A673 (cell line): ENCODE measurements at regions not wholly inside any gene's neighbourhood (a gene's known extent, or its start where the extent isn't known, plus 50 kb on each side); places are given as distances from the start of the nearest gene placed in this dataset.

Source experiments
- BruUV-seq: library from RNA; stranded (reverse); fragments of 400-500 nt; replicated peaks from 2 replicates; lab custom pipeline; 2021; lab: Mats Ljungman, UMichigan
- CTCF ChIA-PET: fragments of 300-600 bp; sonication (Branson Sonifier 250); formaldehyde crosslinking; loops from one replicate; lab custom pipeline; 2022; ENCODE audit warnings: antibody characterized with exemption; lab: Charles Lee
- POLR2A ChIA-PET: fragments of 300-600 bp; sonication (Branson Sonifier 250); formaldehyde crosslinking; loops from one replicate; lab custom pipeline; 2022; ENCODE audit warnings: antibody characterized with exemption; ENCODE audit not compliant: low non-redundant PET; lab: Charles Lee
- DNase-seq: peaks from one replicate; pipeline ENCODE4 v3.0.0-alpha.2; 2015; ENCODE audit warnings: low spot score
- H3K27ac ChIP-seq: fragments of 200-600 bp; sonication (generic); 2 replicates; pipeline ENCODE4 v1.5.1; 2016; ENCODE audit warnings: mixed run types, low read depth, mild to moderate bottlenecking, mixed read lengths, antibody characterized with exemption, low read length; ENCODE audit not compliant: poor library complexity, severe bottlenecking
- H3K27me3 ChIP-seq: fragments of 200-600 bp; sonication (generic); replicated peaks from 2 replicates; pipeline ENCODE4 v1.6.1; 2017; ENCODE audit warnings: mixed run types, low read depth, mild to moderate bottlenecking, mixed read lengths, antibody characterized with exemption, low read length; ENCODE audit not compliant: insufficient read depth, poor library complexity
- H3K36me3 ChIP-seq: fragments of 200-600 bp; sonication (generic); 2 replicates; pipeline ENCODE4 v1.6.1; 2016; ENCODE audit warnings: mixed run types, mild to moderate bottlenecking, mixed read lengths, antibody characterized with exemption, low read length; ENCODE audit not compliant: insufficient read depth, poor library complexity, severe bottlenecking
- H3K4me1 ChIP-seq: fragments of 200-600 bp; sonication (generic); 2 replicates; pipeline ENCODE4 v1.6.1; 2017; ENCODE audit warnings: mixed run types, mild to moderate bottlenecking, mixed read lengths, antibody characterized with exemption, low read length; ENCODE audit not compliant: insufficient read depth, poor library complexity, severe bottlenecking
- H3K4me3 ChIP-seq: fragments of 200-600 bp; sonication (generic); 2 replicates; pipeline ENCODE4 v1.5.1; 2016; ENCODE audit warnings: low read depth, mixed run types, mild to moderate bottlenecking, mixed read lengths, low read length; ENCODE audit not compliant: poor library complexity, severe bottlenecking
- H3K9me3 ChIP-seq: fragments of 200-600 bp; sonication (generic); 2 replicates; pipeline ENCODE4 v1.6.1; 2016; ENCODE audit warnings: mixed run types, low read depth, mild to moderate bottlenecking, mixed read lengths, antibody characterized with exemption, low read length; ENCODE audit not compliant: poor library complexity, severe bottlenecking
- CTCF ChIP-seq: fragments of 300-800, 200-600 bp; sonication (generic); conservative IDR thresholded peaks from 2 replicates; pipeline ENCODE4 v1.5.1; 2017; ENCODE audit warnings: low read depth, mild to moderate bottlenecking, antibody characterized with exemption, low read length, moderate library complexity, mixed read lengths
- EZH2 ChIP-seq: fragments of 200-600 bp; sonication (generic); IDR thresholded peaks from 2 replicates; pipeline ENCODE4 v1.6.1; 2017; ENCODE audit warnings: borderline replicate concordance, low read depth, mild to moderate bottlenecking, mixed read lengths, antibody characterized with exemption, low read length; ENCODE audit not compliant: poor library complexity, severe bottlenecking
- intact Hi-C: fragments of 100-400 bp; cut with micrococcal nuclease; formaldehyde crosslinking; loops from one replicate; pipeline ENCODE4 v1.10.0; 2022; ENCODE audit not compliant: unreplicated experiment

GRCh38 chr6:130677766-130678165 lies 149.4 kb upstream of the SMLR1 start:
- Histone ChIP-seq H3K9me3 (no peaks in the 10 kb centered on the region), H3K36me3 (no peaks in the 10 kb centered on the region), H3K4me1 (no peaks in the 10 kb centered on the region), H3K27ac (no peak overlapping the region), H3K4me3 (no peak overlapping the region), H3K27me3 (no peaks in the 10 kb centered on the region)
- ChIA-PET CTCF (no interaction called here), POLR2A (no interaction called here)
- intact Hi-C loops = no loop called here
- no TSS peak for BruUV-seq
- no peak for DNase-seq
- TF ChIP-seq CTCF (no peak), EZH2 (no peak)

GRCh38 chr6:130679684-130680083 lies 147.5 kb upstream of the SMLR1 start:
- DNase-seq = no peak
- H3K27ac ChIP-seq = no peak overlapping the region
- no peaks in the 10 kb centered on the region for H3K9me3 ChIP-seq
- intact Hi-C loops = no loop called here
- ChIA-PET CTCF (interaction anchor here (0.7 kb wide), 1 partner anchor 64 kb away, joined by 5 read pairs; no protein-coding TSS in a partner anchor), POLR2A (interaction anchor here (0.6 kb wide), 1 partner anchor 287 kb away, joined by 7 read pairs; no protein-coding TSS in a partner anchor)
- no peak for TF ChIP-seq CTCF
- TF ChIP-seq EZH2 = no peak
- no peak overlapping the region for H3K4me3 ChIP-seq
- BruUV-seq = no TSS peak
- H3K36me3 ChIP-seq = no peaks in the 10 kb centered on the region
- H3K4me1 ChIP-seq = no peaks in the 10 kb centered on the region
- no peaks in the 10 kb centered on the region for H3K27me3 ChIP-seq

- no TSS peak for BruUV-seq
- H3K36me3 ChIP-seq = no peaks in the 10 kb centered on the region
- CTCF ChIA-PET = interaction anchor here (0.7 kb wide), 1 partner anchor 63 kb away, joined by 5 read pairs; no protein-coding TSS in a partner anchor
- intact Hi-C loops = no loop called here
- no peaks in the 10 kb centered on the region for H3K4me1 ChIP-seq
- H3K27ac ChIP-seq = no peak overlapping the region
- no peak overlapping the region for H3K4me3 ChIP-seq
- POLR2A ChIA-PET = interaction anchor here (0.6 kb wide), 1 partner anchor 286 kb away, joined by 7 read pairs; no protein-coding TSS in a partner anchor
- no peak for DNase-seq
- TF ChIP-seq CTCF (no peak), EZH2 (no peak)
- no peaks in the 10 kb centered on the region for H3K27me3 ChIP-seq
- H3K9me3 ChIP-seq = no peaks in the 10 kb centered on the region
Observed at GRCh38 chr6:130680116-130680515, 147.1 kb upstream of the SMLR1 start.
